Thyroid gland (tissue), 4 donors: ENCODE measurements at regions not wholly inside any gene's neighbourhood (a gene's known extent, or its start where the extent isn't known, plus 50 kb on each side); places are given as distances from the start of the nearest gene placed in this dataset.

ENCODE experiments used
- POLR2A ChIP-seq, 2 donors: fragments of 450-650 bp; IDR thresholded peaks; one replicate each; pipeline ENCODE4 v1.6.1; 2017; ENCODE audit warnings: antibody characterized with exemption in 2 of 2, mild to moderate bottlenecking in 2 of 2, moderate library complexity in 1 of 2
- TF ChIP-seq, protein P1 (sequence below), 6 experiments: fragments of 200-600 bp in 3 of 6; fragments of 450-650 bp in 3 of 6; sonication (generic) in 3 of 6; IDR thresholded peaks; one replicate each; pipeline ENCODE4 v1.5.1; 2016 to 2019; ENCODE audit warnings: antibody characterized with exemption in 6 of 6, mild to moderate bottlenecking in 2 of 6, inconsistent platforms in 1 of 6, moderate library complexity in 1 of 6

DNA sequence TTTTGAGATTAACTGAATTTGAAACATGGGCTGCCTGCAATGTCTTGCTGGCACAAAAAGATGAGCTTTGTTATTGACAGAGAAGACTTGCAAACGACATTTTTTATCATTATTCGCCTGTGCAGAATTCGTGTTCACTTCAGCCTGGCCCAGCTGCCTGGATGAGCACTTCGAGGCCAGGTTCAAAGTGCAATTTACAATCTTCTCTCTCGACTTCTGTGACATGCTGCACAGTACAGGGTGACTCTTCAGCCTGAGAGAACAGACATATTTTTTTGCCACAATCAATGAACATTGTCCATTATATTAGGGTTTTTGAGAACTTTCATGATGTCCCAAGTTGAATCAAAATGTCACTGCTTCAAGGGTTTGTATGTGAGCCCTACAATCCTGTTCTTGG, 616.5 kb downstream of the SMARCA1 start:
- TF ChIP-seq, protein P1, sequence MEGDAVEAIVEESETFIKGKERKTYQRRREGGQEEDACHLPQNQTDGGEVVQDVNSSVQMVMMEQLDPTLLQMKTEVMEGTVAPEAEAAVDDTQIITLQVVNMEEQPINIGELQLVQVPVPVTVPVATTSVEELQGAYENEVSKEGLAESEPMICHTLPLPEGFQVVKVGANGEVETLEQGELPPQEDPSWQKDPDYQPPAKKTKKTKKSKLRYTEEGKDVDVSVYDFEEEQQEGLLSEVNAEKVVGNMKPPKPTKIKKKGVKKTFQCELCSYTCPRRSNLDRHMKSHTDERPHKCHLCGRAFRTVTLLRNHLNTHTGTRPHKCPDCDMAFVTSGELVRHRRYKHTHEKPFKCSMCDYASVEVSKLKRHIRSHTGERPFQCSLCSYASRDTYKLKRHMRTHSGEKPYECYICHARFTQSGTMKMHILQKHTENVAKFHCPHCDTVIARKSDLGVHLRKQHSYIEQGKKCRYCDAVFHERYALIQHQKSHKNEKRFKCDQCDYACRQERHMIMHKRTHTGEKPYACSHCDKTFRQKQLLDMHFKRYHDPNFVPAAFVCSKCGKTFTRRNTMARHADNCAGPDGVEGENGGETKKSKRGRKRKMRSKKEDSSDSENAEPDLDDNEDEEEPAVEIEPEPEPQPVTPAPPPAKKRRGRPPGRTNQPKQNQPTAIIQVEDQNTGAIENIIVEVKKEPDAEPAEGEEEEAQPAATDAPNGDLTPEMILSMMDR (IDR thresholded peaks at IDR 0.05): no peak
- TF ChIP-seq POLR2A (IDR thresholded peaks at IDR 0.05): no peak
